ENCODE measurements at regions not wholly inside any gene's neighbourhood (a gene's known extent, or its start where the extent isn't known, plus 50 kb on each side); places are given as distances from the start of the nearest gene placed in this dataset.

DNA sequence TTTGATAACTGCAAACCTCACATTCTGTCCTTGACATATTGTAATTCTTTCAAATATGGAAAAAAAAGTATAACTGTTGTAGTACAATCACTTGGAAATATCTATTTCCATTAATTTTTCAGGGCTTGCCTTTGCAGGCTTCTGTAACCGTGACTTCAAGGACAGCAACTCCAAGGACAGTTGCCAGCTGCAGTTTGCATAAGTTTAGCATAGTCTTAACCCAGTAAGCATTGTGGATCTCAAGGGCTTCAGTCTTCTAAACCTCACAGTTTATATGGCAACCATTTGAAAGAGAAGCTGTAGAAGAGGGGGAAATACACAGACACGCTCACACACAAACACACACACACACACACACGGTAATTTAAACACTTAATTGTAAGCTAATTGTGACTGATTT lies 112.8 kb upstream of the GPR149 start:
- Mint-ChIP-seq H3K27ac (no peak overlapping the region), H3K36me3 (ENCODE audit: low read depth) (no peaks in the 10 kb centered on the region), H3K27me3 (ENCODE audit: low read depth) (no peaks in the 10 kb centered on the region), H3K4me1 (no peaks in the 10 kb centered on the region), H3K9me3 (no peaks in the 10 kb centered on the region), H3K4me3 (no peak overlapping the region)
- TF ChIP-seq, protein P1, sequence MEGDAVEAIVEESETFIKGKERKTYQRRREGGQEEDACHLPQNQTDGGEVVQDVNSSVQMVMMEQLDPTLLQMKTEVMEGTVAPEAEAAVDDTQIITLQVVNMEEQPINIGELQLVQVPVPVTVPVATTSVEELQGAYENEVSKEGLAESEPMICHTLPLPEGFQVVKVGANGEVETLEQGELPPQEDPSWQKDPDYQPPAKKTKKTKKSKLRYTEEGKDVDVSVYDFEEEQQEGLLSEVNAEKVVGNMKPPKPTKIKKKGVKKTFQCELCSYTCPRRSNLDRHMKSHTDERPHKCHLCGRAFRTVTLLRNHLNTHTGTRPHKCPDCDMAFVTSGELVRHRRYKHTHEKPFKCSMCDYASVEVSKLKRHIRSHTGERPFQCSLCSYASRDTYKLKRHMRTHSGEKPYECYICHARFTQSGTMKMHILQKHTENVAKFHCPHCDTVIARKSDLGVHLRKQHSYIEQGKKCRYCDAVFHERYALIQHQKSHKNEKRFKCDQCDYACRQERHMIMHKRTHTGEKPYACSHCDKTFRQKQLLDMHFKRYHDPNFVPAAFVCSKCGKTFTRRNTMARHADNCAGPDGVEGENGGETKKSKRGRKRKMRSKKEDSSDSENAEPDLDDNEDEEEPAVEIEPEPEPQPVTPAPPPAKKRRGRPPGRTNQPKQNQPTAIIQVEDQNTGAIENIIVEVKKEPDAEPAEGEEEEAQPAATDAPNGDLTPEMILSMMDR (IDR thresholded peaks at IDR 0.05; ENCODE audit: unreplicated experiment in 3 of 3) = no peak

DNA sequence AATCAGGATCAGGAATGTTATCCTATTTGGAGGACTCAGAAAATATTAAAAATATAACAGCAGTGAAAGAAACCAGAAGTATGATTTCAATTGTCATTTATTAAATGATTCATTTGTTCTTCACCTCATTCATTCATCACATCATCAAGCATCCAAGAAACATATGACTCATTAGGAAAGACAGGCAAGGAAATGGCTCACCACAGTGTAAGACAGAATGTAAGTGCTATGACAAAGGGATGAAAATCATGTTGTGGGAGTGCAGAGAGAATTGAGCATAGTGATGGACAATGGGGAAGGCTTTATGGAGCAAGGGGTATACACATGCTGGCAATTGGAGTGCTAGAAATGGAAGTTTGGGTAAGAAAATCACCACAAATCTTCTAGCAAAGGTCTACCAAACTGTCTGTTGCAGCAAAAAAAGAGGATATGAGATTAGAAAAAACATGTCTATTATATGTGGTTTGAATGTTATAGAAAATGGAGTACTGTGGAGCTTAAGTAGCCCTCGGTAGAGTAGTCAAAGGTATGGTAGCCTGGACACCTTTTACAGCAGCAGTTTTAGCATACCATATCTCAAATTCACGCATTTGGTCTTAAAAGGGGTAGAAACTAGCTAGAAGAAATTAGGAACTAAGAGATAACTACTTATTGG lies 111.1 kb upstream of the GPR149 start:
- Mint-ChIP-seq H3K4me1 (no peaks in the 10 kb centered on the region), H3K4me3 (no peak overlapping the region), H3K36me3 (ENCODE audit: low read depth) (no peaks in the 10 kb centered on the region), H3K27me3 (ENCODE audit: low read depth) (no peaks in the 10 kb centered on the region), H3K9me3 (no peaks in the 10 kb centered on the region), H3K27ac (no peak overlapping the region)
- TF ChIP-seq, protein P1 (IDR thresholded peaks at IDR 0.05; ENCODE audit: unreplicated experiment in 3 of 3) = no peak

DNA sequence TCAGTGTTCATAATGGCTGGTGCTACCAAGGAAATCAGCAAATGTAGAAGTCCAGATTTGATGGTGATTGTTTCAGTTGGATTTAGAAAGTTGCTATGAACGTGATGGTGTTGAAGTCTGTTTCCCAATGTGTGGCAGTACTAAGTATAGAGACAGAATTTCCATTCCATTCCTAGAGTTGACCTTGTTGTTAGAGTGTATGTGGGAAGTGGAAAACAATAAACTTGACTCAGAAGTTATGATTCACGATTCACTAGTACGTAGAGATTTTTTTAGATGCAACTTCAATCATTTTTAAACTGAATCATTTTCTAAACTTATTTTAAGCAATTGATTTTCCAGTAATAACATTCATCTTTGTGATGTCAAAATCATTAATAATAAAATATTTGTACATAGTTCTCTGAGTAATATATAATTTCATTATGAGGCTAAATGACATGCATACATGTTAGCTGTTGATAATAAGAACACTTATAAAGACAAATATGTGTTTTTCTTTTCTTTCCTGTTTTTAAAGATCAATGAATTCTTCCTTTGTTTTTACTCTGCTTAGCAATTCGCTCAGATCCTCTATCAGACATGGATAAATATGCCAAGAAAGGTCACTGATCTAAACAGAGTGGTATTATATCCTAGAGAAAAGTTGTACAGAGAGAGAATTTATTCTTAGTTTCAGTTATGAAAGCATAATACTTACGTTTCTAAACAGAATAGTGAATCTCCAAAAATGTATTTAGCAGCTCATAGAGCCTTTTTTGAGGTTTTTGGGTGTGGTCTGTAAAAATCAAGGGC lies 108.8 kb upstream of the GPR149 start:
- H3K4me3 Mint-ChIP-seq = no peak overlapping the region
- no peaks in the 10 kb centered on the region for H3K4me1 Mint-ChIP-seq

DNA sequence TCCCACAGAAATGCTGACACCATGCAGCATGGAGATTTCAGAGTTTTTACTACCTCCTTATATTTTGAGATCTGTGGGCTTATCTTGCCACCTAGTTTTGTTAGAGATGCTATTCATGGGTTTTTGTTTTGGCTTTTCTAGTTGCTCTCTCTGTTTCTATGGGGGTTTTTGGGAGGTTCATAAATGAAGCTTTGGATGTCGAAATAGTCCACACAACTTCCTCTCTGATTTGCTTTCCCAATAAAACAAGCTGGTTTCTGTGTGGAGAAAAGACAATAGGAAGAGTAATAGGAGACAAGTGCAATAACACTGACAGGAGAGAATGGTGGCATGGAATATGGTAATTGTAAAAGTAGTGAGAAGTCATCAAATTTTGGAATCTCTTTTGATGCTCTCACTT lies 106.8 kb upstream of the GPR149 start:
- Mint-ChIP-seq H3K27ac (no peak overlapping the region), H3K4me1 (no peaks in the 10 kb centered on the region), H3K9me3 (no peaks in the 10 kb centered on the region), H3K36me3 (ENCODE audit: low read depth) (no peaks in the 10 kb centered on the region), H3K4me3 (no peak overlapping the region), H3K27me3 (ENCODE audit: low read depth) (no peaks in the 10 kb centered on the region)
- TF ChIP-seq, protein P1 (IDR thresholded peaks at IDR 0.05; ENCODE audit: unreplicated experiment in 3 of 3) = no peak

More for the DNA sequence above, 108.8 kb upstream of the GPR149 start:
- Mint-ChIP-seq H3K9me3 (no peaks in the 10 kb centered on the region), H3K27me3 (ENCODE audit: low read depth) (no peaks in the 10 kb centered on the region), H3K27ac (no peak overlapping the region), H3K36me3 (ENCODE audit: low read depth) (no peaks in the 10 kb centered on the region)
- TF ChIP-seq, protein P1 (IDR thresholded peaks at IDR 0.05; ENCODE audit: unreplicated experiment in 3 of 3) = no peak

DNA sequence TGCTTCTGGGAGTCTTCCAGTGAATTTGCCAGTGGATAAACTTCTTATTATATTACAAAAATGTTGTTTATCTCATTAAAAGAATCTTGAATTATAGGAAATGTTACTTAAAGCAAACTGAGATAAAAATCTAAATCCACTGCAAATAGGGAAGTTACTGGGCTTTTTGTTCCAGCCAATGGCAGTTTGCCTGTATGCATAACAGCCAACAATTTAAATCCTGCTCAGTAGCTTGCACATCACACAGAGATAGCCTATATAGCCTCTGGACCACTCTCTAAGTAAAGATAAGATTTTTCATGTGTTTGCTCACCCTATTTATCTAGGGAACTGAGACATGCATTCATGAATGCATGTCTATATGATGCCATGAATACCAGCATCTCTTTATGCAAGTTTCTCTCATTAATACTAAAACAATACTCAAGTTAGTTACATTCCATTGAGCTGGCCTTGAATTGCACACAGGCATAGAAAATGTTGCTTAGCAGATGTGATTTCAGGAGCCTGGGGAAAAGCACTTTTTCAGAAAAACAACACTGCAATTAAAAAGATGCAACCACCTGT lies 92.1 kb upstream of the GPR149 start:
- H3K36me3 Mint-ChIP-seq (ENCODE audit: low read depth) = no peaks in the 10 kb centered on the region
- H3K27ac Mint-ChIP-seq = no peak overlapping the region
- peaks cover 2% of the 10 kb centered on the region for H3K9me3 Mint-ChIP-seq
- TF ChIP-seq, protein P1 (IDR thresholded peaks at IDR 0.05; ENCODE audit: unreplicated experiment in 3 of 3) = no peak
- no peaks in the 10 kb centered on the region for H3K4me1 Mint-ChIP-seq
- H3K4me3 Mint-ChIP-seq = no peak overlapping the region
- H3K27me3 Mint-ChIP-seq (ENCODE audit: low read depth) = no peaks in the 10 kb centered on the region

Data from nephron (organoid).